Uterus (tissue), 3 donors: ENCODE measurements at regions not wholly inside any gene's neighbourhood (a gene's known extent, or its start where the extent isn't known, plus 50 kb on each side); places are given as distances from the start of the nearest gene placed in this dataset.

Source experiments
- DNase-seq, 2 donors: peaks; one replicate each; pipeline ENCODE4 v3.0.0-alpha.2; 2019 to 2020
- H3K27ac ChIP-seq, 2 donors: fragments of 200-600 bp; sonication (generic); 1 replicate in 1 of 2; 2 replicates in 1 of 2; pipeline ENCODE4 v1.5.1; 2016 to 2018
- H3K27me3 ChIP-seq, 2 donors: fragments of 200-600 bp; sonication (generic); one replicate each; pipeline ENCODE4 v1.5.1; 2018 to 2019; ENCODE audit warnings: control low read depth in 1 of 2
- H3K36me3 ChIP-seq, 2 donors: fragments of 200-600 bp; sonication (generic); one replicate each; pipeline ENCODE4 v1.5.1; 2019; ENCODE audit warnings: control low read depth in 1 of 2
- H3K4me1 ChIP-seq, 2 donors: fragments of 200-600 bp; sonication (generic); one replicate each; pipeline ENCODE4 v1.5.1; 2018 to 2019; ENCODE audit warnings: control low read depth in 1 of 2
- H3K4me3 ChIP-seq, 2 donors: fragments of 200-600 bp; sonication (generic); 1 replicate in 1 of 2; 2 replicates in 1 of 2; pipeline ENCODE4 v1.5.1; 2018 to 2019; ENCODE audit warnings: mild to moderate bottlenecking in 1 of 2
- H3K9me3 ChIP-seq, 2 donors: fragments of 200-600 bp; sonication (generic); one replicate each; pipeline ENCODE4 v1.5.1; 2019; ENCODE audit warnings: control low read depth in 1 of 2
- POLR2A ChIP-seq, 2 donors: fragments of 450-650 bp; IDR thresholded peaks; one replicate each; pipeline ENCODE4 v1.6.1; 2016; ENCODE audit warnings: antibody characterized with exemption in 2 of 2, mild to moderate bottlenecking in 1 of 2, moderate library complexity in 1 of 2
- intact Hi-C: fragments of 100-400 bp; cut with DNase I; formaldehyde crosslinking; loops from one replicate; pipeline ENCODE4 v1.15.1; 2023; ENCODE audit warnings: low total_unique reads
- TF ChIP-seq, protein P1 (sequence below), 4 experiments: fragments of 200-600 bp in 2 of 4; fragments of 450-650 bp in 2 of 4; sonication (generic) in 2 of 4; IDR thresholded peaks; one replicate each; pipeline ENCODE4 v1.5.1; 2016 to 2019; ENCODE audit warnings: antibody characterized with exemption in 4 of 4, mild to moderate bottlenecking in 2 of 4, moderate library complexity in 1 of 4
- donor health status: DM: yes; HTN: yes; CAD: no.

DNA sequence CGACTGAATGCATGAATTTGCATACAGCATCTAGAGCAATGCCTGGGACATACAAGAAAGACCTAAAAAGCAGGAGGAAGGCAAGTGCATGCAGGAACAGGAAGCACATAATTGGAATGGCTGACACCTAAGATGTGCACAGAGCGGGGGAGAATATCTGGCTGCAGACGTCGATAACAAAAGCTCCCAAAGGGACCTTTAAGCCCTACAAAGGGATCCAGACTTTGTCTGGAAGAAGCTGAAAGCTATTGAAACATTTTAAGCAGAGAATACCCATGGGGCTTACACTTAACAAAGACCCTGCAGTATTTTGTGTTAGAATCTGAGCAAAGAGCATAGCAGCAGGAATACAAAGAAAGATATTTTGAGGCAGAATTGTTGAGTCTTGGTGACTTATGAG lies 107.4 kb upstream of the CLDN10 start:
- no peaks in the 10 kb centered on the region for H3K4me1 ChIP-seq
- no peaks in the 10 kb centered on the region for H3K27me3 ChIP-seq
- intact Hi-C loops, result no loop called here
- no peaks in the 10 kb centered on the region for H3K9me3 ChIP-seq
- TF ChIP-seq, protein P1, sequence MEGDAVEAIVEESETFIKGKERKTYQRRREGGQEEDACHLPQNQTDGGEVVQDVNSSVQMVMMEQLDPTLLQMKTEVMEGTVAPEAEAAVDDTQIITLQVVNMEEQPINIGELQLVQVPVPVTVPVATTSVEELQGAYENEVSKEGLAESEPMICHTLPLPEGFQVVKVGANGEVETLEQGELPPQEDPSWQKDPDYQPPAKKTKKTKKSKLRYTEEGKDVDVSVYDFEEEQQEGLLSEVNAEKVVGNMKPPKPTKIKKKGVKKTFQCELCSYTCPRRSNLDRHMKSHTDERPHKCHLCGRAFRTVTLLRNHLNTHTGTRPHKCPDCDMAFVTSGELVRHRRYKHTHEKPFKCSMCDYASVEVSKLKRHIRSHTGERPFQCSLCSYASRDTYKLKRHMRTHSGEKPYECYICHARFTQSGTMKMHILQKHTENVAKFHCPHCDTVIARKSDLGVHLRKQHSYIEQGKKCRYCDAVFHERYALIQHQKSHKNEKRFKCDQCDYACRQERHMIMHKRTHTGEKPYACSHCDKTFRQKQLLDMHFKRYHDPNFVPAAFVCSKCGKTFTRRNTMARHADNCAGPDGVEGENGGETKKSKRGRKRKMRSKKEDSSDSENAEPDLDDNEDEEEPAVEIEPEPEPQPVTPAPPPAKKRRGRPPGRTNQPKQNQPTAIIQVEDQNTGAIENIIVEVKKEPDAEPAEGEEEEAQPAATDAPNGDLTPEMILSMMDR (IDR thresholded peaks at IDR 0.05), result no peak
- TF ChIP-seq POLR2A (IDR thresholded peaks at IDR 0.05), result no peak
- H3K36me3 ChIP-seq, result no peaks in the 10 kb centered on the region
- no peak for DNase-seq
- H3K4me3 ChIP-seq, result no peak overlapping the region
- H3K27ac ChIP-seq, result no peak overlapping the region

DNA sequence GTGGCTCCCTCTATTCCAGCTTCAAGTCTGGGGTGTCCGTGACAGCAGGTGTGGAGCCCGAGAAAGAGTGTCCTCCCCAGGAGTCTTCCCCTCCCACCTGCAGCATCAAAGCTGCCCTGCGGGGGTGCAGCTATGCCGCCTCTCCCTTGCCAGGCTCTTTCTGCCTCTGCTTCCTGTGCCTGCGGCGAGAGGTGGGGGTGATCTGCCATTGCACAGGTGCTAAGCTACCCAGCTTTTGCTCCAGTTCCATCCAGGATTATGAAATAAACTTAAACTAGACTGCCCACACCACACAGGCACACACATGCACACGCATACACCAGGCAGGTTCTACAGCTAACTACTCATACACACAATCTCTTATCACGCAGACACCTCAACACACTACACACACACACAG lies 104.7 kb upstream of the CLDN10 start:
- Histone ChIP-seq H3K36me3 (no peaks in the 10 kb centered on the region), H3K27ac (no peak overlapping the region), H3K9me3 (no peaks in the 10 kb centered on the region), H3K4me3 (no peak overlapping the region), H3K27me3 (no peaks in the 10 kb centered on the region), H3K4me1 (no peaks in the 10 kb centered on the region)
- intact Hi-C loops, result no loop called here
- TF ChIP-seq POLR2A (IDR thresholded peaks at IDR 0.05), result no peak
- TF ChIP-seq, protein P1 (IDR thresholded peaks at IDR 0.05), result no peak
- no peak for DNase-seq

DNA sequence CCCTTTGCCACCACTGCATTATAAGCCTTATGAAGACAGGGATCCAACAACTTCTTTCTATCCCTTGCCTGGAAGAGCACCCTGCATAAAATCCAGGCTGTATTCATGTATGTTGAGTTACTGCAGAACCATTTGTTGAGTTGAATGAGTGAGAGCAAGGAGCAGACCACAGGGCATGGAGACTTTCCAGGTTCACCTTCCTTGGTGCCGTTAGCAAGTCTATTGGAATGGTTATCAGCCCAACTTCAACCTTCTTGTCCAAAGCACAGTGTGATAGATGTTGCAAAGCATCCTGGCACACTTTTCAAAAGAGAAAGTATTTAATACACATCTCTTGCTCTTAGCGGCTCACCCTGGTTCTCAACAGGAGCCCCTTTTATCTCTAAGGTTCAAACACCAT lies 100.9 kb upstream of the CLDN10 start:
- Histone ChIP-seq H3K4me3 (no peak overlapping the region), H3K27me3 (no peaks in the 10 kb centered on the region), H3K27ac (no peak overlapping the region), H3K36me3 (no peaks in the 10 kb centered on the region), H3K4me1 (no peaks in the 10 kb centered on the region), H3K9me3 (no peaks in the 10 kb centered on the region)
- DNase-seq, result no peak
- TF ChIP-seq POLR2A (IDR thresholded peaks at IDR 0.05), result no peak
- TF ChIP-seq, protein P1 (IDR thresholded peaks at IDR 0.05), result no peak
- intact Hi-C loops, result no loop called here

DNA sequence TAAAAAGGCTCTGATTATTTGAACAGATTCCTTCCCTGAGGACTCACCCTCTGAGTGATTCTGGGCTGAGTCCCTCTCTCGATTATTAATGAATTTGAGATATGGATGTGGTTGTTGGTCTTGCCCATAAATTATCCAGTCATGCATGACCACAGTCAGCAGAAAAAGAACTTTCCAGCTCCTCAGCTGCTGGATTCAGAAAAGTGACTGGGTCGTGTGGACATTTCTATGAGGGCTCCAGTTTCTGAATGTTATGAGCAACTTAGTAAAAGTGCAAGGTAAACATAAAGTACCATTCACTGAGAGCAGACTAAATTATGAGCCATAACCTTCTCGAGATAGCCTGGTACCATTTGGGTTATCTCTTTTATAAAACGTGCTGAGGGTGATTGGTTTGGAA lies 100.1 kb upstream of the CLDN10 start:
- no peaks in the 10 kb centered on the region for H3K4me1 ChIP-seq

DNA sequence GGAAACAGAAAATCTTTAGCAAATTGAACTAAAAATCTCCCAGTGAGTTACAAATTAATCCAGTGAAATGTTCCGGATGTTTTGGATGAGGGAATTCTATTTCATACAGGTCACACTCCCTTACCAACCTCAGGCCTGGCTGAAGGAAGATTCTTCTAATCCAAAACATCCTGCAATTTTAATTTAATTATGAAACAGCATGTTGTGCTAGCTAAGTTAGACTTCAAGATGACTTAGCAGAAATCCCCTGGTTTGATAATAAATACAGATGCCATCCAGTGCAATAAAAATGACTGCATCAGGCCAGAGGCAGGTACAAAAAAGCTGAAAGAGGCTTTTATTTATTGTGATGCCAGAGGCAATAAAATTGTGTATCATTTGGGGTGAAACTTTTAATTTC lies 96.7 kb upstream of the CLDN10 start:
- Histone ChIP-seq H3K4me1 (no peaks in the 10 kb centered on the region), H3K4me3 (no peak overlapping the region), H3K27ac (no peak overlapping the region), H3K9me3 (no peaks in the 10 kb centered on the region), H3K36me3 (no peaks in the 10 kb centered on the region), H3K27me3 (no peaks in the 10 kb centered on the region)
- no peak for TF ChIP-seq POLR2A (IDR thresholded peaks at IDR 0.05)
- TF ChIP-seq, protein P1 (IDR thresholded peaks at IDR 0.05), result no peak
- intact Hi-C loops, result no loop called here
- DNase-seq, result no peak

More for the DNA sequence above, 100.1 kb upstream of the CLDN10 start:
- H3K4me3 ChIP-seq, result no peak overlapping the region
- TF ChIP-seq POLR2A (IDR thresholded peaks at IDR 0.05), result no peak
- TF ChIP-seq, protein P1 (IDR thresholded peaks at IDR 0.05), result no peak
- no peak for DNase-seq
- no peak overlapping the region for H3K27ac ChIP-seq
- H3K9me3 ChIP-seq, result no peaks in the 10 kb centered on the region
- intact Hi-C loops, result no loop called here
- no peaks in the 10 kb centered on the region for H3K27me3 ChIP-seq
- H3K36me3 ChIP-seq, result no peaks in the 10 kb centered on the region
